ENCODE measurements at regions not wholly inside any gene's neighbourhood (a gene's known extent, or its start where the extent isn't known, plus 50 kb on each side); places are given as distances from the start of the nearest gene placed in this dataset.

DNA sequence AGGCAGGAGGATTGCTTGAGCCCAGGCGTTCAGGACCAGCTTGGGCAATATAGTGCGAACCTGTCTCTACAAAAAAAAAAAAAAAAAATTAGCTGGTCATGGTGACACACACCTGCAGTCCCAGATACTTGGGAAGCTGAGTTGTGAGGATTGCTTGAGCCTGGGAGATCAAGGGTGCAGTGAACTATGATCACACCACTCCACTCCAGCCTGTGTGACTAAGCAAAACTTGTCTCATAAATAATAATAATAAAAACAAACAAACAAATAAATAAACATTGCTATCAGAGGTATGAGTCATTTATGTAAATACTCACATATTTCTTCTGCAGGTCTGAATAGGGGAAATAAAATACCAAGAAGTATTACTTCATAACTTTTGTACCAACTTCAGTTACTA lies 1372.7 kb upstream of the AGA start:
- H3K4me3 ChIP-seq (ENCODE audit: low read length) = no peak overlapping the region
- H3K9me3 ChIP-seq (replicated peaks; ENCODE audit: low read length) = peaks cover 4% of the 10 kb centered on the region
- no peak overlapping the region for H3K4me2 ChIP-seq (ENCODE audit: low read length)
- H3K27me3 ChIP-seq (ENCODE audit: control insufficient read depth, insufficient read depth, low read length) = no peaks in the 10 kb centered on the region
- no peaks in the 10 kb centered on the region for H3K36me3 ChIP-seq (ENCODE audit: insufficient read depth, low read length)
- no peaks in the 10 kb centered on the region for H3K4me1 ChIP-seq (ENCODE audit: control insufficient read depth, insufficient read depth, low read length)
- H3K9ac ChIP-seq (ENCODE audit: low read depth, low read length) = no peak overlapping the region

DNA sequence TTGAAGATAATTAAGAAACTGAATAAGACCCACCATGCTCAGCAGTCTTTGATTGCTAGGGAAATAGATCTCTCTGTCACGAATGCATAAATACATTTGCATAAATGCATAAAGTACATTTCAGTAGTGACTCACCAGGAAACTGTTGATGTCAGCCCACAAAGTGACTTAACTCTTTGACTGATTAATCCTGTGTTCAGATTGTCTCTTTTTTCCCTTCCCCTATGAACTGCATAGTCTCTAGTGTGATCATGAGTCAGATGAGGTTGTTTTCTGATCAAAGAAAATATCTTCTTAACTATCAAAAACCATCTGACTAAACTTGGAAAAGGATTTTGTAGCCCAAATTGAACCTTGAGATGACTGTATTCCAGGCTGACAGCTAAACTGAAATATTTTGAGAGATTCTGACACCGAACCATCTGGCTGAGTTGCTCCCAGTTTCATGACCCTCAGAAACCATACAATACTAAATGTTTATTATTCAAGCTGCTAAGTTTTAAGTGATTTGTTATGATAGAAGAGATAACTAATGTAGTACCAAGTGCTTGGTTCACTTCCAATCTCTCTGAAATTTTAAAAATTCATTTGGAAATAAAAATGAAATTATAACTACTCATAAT lies 1381.5 kb upstream of the AGA start:
- Histone ChIP-seq H3K4me2 (ENCODE audit: low read length) (no peak overlapping the region), H3K4me3 (ENCODE audit: low read length) (no peak overlapping the region), H3K27me3 (ENCODE audit: control insufficient read depth, insufficient read depth, low read length) (no peaks in the 10 kb centered on the region), H3K36me3 (ENCODE audit: insufficient read depth, low read length) (no peaks in the 10 kb centered on the region), H3K9ac (ENCODE audit: low read depth, low read length) (no peak overlapping the region), H3K4me1 (ENCODE audit: control insufficient read depth, insufficient read depth, low read length) (no peaks in the 10 kb centered on the region), H3K9me3 (replicated peaks; ENCODE audit: low read length) (peaks cover 7% of the 10 kb centered on the region)

DNA sequence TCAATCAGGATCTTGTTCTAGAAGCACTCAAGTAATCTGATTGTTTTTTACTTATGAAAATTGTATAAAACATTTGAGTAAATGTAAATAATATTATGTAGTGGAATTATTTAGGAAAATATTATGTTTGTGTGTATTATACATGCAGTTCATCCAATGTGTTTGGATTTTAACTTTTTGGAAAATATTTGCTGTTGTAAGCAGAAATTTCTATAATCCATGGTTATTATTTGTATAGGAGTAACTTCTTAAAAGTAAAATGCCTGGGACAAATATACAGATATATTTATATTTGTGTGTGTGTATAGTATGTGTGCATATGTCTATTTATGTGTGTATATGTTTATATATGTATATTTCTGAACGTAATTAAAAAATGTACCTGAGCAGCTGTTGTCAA lies 1394.6 kb upstream of the AGA start:
- Histone ChIP-seq H3K36me3 (ENCODE audit: insufficient read depth, low read length) (no peaks in the 10 kb centered on the region), H3K4me3 (ENCODE audit: low read length) (no peak overlapping the region), H3K9me3 (replicated peaks; ENCODE audit: low read length) (no peaks in the 10 kb centered on the region), H3K4me1 (ENCODE audit: control insufficient read depth, insufficient read depth, low read length) (no peaks in the 10 kb centered on the region), H3K4me2 (ENCODE audit: low read length) (no peak overlapping the region), H3K27me3 (ENCODE audit: control insufficient read depth, insufficient read depth, low read length) (no peaks in the 10 kb centered on the region), H3K9ac (ENCODE audit: low read depth, low read length) (no peak overlapping the region)

DNA sequence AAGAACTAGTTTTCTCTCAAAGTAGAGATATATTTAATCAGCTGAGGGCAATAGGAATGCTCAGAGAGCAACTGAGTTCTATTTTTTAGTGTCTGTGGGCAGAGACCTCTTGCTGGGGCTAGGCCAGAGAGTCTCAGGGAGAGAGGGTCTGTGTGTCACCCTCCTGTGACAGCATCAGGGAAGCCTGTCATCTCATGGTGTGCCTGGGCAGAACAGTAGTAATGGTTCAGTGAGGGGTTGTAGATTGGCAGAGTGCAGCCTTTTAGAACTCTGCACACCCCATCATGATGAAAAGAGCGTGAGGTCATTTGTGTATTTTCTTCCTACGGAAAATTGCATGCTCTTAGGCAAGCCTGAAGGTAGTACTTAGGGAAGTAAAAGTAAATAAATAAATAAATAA lies 1396.5 kb upstream of the AGA start:
- Histone ChIP-seq H3K4me2 (ENCODE audit: low read length) (no peak overlapping the region), H3K4me1 (ENCODE audit: control insufficient read depth, insufficient read depth, low read length) (no peaks in the 10 kb centered on the region), H3K36me3 (ENCODE audit: insufficient read depth, low read length) (no peaks in the 10 kb centered on the region), H3K4me3 (ENCODE audit: low read length) (no peak overlapping the region), H3K9me3 (replicated peaks; ENCODE audit: low read length) (peaks cover under 1% of the 10 kb centered on the region), H3K9ac (ENCODE audit: low read depth, low read length) (no peak overlapping the region), H3K27me3 (ENCODE audit: control insufficient read depth, insufficient read depth, low read length) (no peaks in the 10 kb centered on the region)

DNA sequence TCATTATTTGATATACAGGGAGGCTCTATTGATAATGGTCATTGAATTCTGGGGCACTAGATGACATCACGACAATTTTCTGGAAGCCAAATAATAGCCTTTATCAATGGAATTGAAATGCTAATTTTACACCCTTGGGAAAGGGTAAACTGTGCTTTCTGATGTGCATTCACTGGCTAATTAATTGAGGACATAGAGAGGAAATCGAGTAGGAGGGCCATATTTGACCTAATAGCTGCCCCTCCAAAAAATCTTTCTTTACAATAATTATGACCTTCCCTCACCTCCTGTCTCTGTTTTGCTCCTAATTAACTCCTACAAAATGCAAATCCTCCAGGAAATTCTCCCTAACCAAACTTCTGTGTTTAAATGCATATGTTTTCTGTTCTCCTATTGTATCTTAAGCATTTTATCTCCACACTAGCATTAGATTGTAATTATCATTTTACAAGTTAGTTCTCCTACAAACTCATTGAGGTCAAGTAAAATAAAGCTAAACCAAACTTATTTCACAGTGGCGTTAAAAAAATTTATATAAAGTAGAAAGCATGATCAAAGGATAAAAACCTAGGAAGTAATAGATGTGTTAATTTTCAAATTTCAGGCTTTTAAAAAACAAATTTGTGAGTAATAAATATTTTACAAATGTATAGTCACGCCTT lies 1414.0 kb upstream of the AGA start:
- Histone ChIP-seq H3K4me3 (ENCODE audit: low read length) (no peak overlapping the region), H3K4me2 (ENCODE audit: low read length) (no peak overlapping the region), H3K4me1 (ENCODE audit: control insufficient read depth, insufficient read depth, low read length) (no peaks in the 10 kb centered on the region), H3K27me3 (ENCODE audit: control insufficient read depth, insufficient read depth, low read length) (no peaks in the 10 kb centered on the region), H3K36me3 (ENCODE audit: insufficient read depth, low read length) (no peaks in the 10 kb centered on the region), H3K9me3 (replicated peaks; ENCODE audit: low read length) (no peaks in the 10 kb centered on the region), H3K9ac (ENCODE audit: low read depth, low read length) (no peak overlapping the region)

DNA sequence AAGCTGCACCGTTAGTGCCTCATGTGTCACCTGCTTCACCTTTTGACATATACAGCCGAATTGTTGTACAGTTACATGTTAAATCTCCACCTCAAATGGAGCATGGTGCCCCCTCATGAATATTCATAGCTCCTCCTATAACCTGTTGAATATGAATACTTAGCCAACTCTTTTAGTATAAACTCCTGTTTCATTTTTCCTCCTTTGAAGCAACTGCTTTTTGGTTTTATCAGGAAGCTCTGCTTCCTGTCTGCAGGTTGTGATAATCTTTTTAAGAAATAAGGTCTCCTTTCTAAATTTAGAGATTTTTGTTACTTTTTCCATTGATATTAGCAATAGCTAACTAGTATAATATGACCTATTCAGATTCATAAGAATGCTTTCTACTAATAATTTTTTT lies 1429.2 kb upstream of the AGA start:
- H3K9me3 ChIP-seq (replicated peaks; ENCODE audit: low read length) = no peaks in the 10 kb centered on the region
- H3K36me3 ChIP-seq (ENCODE audit: insufficient read depth, low read length) = no peaks in the 10 kb centered on the region
- no peaks in the 10 kb centered on the region for H3K4me1 ChIP-seq (ENCODE audit: control insufficient read depth, insufficient read depth, low read length)
- H3K4me3 ChIP-seq (ENCODE audit: low read length) = no peak overlapping the region
- no peak overlapping the region for H3K9ac ChIP-seq (ENCODE audit: low read depth, low read length)
- no peaks in the 10 kb centered on the region for H3K27me3 ChIP-seq (ENCODE audit: control insufficient read depth, insufficient read depth, low read length)
- no peak overlapping the region for H3K4me2 ChIP-seq (ENCODE audit: low read length)

DNA sequence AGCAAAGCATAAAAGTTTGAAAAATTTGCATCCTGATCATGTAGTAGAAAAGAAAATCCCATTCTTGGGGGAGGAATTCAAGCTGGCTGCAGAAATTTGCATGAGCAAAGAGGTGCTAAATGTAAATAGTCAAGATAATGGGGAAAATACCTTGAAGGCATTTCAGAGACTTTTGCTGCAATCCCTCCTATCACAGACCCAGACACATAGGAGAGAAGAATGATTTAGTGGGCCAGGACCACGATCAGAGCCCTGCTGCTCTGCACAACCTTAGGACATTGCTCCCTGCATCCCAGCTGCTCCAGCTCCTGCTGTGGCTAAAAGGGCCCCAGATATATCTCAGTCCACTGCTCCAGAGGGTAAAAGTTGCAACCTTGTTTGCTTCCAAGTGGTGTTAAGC lies 1439.7 kb upstream of the AGA start:
- H3K27me3 ChIP-seq (ENCODE audit: control insufficient read depth, insufficient read depth, low read length) = no peaks in the 10 kb centered on the region
- no peaks in the 10 kb centered on the region for H3K4me1 ChIP-seq (ENCODE audit: control insufficient read depth, insufficient read depth, low read length)
- H3K9ac ChIP-seq (ENCODE audit: low read depth, low read length) = no peak overlapping the region
- no peak overlapping the region for H3K4me3 ChIP-seq (ENCODE audit: low read length)
- no peaks in the 10 kb centered on the region for H3K36me3 ChIP-seq (ENCODE audit: insufficient read depth, low read length)
- no peaks in the 10 kb centered on the region for H3K9me3 ChIP-seq (replicated peaks; ENCODE audit: low read length)
- no peak overlapping the region for H3K4me2 ChIP-seq (ENCODE audit: low read length)

DNA sequence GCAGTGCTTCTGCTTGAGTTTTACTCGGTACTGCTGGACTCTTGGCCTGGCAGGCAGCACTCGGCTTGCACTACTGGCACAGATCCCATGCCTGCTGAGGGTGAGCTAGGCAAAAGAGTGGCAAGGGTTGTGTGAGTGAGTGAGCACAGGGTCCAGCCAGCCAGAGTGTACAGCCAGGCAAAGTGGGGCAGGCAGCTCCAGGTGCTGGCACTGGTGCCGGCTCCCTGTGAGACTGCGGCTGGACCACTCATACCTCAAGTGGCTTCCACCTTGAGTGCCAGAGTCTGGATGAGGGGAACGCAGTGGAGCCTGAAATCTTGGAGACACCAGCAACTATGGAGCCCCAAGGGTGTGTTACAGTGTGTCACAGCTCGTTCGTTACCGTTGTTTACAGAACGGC lies 1451.9 kb upstream of the AGA start:
- Histone ChIP-seq H3K4me3 (ENCODE audit: low read length) (no peak overlapping the region), H3K36me3 (ENCODE audit: insufficient read depth, low read length) (no peaks in the 10 kb centered on the region), H3K4me1 (ENCODE audit: control insufficient read depth, insufficient read depth, low read length) (no peaks in the 10 kb centered on the region), H3K9me3 (replicated peaks; ENCODE audit: low read length) (peaks cover 4% of the 10 kb centered on the region), H3K27me3 (ENCODE audit: control insufficient read depth, insufficient read depth, low read length) (no peaks in the 10 kb centered on the region), H3K9ac (ENCODE audit: low read depth, low read length) (no peak overlapping the region), H3K4me2 (ENCODE audit: low read length) (no peak overlapping the region)

DNA sequence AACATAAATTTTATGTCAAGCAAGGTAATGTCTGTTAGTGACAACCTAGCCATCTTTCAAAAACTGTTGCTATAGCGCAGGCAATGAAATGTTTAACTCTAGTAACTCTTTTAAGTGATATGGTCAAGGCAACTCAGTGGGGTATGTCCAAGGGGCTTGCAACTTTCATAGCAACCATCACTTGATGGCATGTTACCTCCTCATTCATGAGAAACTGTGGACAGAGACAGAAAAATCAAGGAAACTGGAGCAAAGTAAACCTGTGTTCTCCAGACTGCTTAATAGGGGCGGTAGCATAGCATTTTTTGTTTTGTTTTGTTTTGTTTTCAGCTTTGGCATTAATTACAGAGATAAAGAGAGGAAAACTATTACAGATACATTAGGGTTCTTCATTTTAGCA lies 1456.8 kb upstream of the AGA start:
- H3K36me3 ChIP-seq (ENCODE audit: insufficient read depth, low read length) = no peaks in the 10 kb centered on the region
- H3K4me2 ChIP-seq (ENCODE audit: low read length) = no peak overlapping the region
- no peaks in the 10 kb centered on the region for H3K27me3 ChIP-seq (ENCODE audit: control insufficient read depth, insufficient read depth, low read length)
- no peak overlapping the region for H3K4me3 ChIP-seq (ENCODE audit: low read length)
- H3K9ac ChIP-seq (ENCODE audit: low read depth, low read length) = no peak overlapping the region
- peaks cover 5% of the 10 kb centered on the region for H3K9me3 ChIP-seq (replicated peaks; ENCODE audit: low read length)
- no peaks in the 10 kb centered on the region for H3K4me1 ChIP-seq (ENCODE audit: control insufficient read depth, insufficient read depth, low read length)

DNA sequence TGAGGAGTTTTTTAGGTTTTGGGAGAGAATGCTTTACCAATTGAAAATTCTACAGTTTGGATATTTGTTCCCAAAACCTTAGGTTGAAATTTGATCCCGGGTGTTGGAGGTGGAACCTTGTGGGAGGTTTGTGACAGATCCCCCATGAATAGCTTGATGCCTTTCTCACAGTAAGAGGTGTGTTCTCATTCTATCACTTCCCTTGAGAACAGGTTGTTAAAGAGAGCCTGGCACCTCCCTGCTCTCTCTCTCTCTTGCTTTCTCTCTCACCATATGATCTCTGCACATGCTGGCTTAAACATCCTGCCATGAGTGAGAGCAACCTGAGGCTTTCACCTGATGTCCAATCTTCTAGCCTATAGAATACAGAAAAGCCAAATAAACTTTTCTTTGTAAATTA lies 1475.5 kb upstream of the AGA start:
- H3K27me3 ChIP-seq (ENCODE audit: control insufficient read depth, insufficient read depth, low read length) = no peaks in the 10 kb centered on the region
- H3K4me1 ChIP-seq (ENCODE audit: control insufficient read depth, insufficient read depth, low read length) = no peaks in the 10 kb centered on the region
- no peak overlapping the region for H3K4me3 ChIP-seq (ENCODE audit: low read length)
- H3K9ac ChIP-seq (ENCODE audit: low read depth, low read length) = no peak overlapping the region
- no peaks in the 10 kb centered on the region for H3K36me3 ChIP-seq (ENCODE audit: insufficient read depth, low read length)
- peaks cover 8% of the 10 kb centered on the region for H3K9me3 ChIP-seq (replicated peaks; ENCODE audit: low read length)
- no peak overlapping the region for H3K4me2 ChIP-seq (ENCODE audit: low read length)

DNA sequence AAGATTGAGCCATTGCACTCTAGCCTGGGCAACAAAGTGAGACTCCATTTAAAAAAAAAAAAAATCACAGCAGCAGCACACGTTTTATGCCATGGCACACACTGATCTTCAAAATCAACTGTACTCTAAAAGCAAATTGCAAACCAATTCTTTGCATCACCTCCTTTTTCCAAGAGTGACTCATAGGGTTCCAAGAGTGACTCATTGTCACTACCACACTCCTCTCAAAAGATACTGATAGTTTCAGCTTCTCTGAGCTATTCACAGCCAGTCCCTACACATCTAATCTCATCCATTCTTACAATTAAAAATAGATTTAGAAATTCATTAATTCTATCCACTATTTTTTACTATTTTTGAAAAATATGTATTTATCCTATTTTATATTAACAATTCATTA lies 1494.9 kb upstream of the AGA start:
- Histone ChIP-seq H3K4me2 (ENCODE audit: low read length) (no peak overlapping the region), H3K9me3 (replicated peaks; ENCODE audit: low read length) (no peaks in the 10 kb centered on the region), H3K4me1 (ENCODE audit: control insufficient read depth, insufficient read depth, low read length) (no peaks in the 10 kb centered on the region), H3K36me3 (ENCODE audit: insufficient read depth, low read length) (no peaks in the 10 kb centered on the region), H3K4me3 (ENCODE audit: low read length) (no peak overlapping the region), H3K27me3 (ENCODE audit: control insufficient read depth, insufficient read depth, low read length) (no peaks in the 10 kb centered on the region), H3K9ac (ENCODE audit: low read depth, low read length) (no peak overlapping the region)

DNA sequence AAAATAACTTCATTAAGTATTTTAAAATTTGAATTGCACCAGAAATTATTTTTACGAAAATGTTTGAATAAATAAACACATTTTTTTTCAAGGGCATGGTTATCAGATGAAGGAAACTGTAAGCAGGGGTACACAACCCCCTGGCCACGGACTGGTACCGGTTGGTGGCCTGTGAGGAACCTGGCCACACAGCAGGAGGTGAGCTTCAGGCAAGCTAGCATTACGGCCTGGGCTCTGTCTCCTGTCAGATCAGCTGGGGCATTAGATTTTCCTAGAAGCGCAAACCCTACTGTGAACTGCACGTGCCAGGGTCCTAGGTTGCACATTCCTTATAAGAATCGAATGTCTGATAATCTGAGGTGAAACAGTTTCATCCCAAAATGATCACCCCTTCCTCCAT lies 1499.7 kb upstream of the AGA start:
- Histone ChIP-seq H3K4me1 (ENCODE audit: control insufficient read depth, insufficient read depth, low read length) (no peaks in the 10 kb centered on the region), H3K4me3 (ENCODE audit: low read length) (no peak overlapping the region), H3K36me3 (ENCODE audit: insufficient read depth, low read length) (no peaks in the 10 kb centered on the region), H3K4me2 (ENCODE audit: low read length) (no peak overlapping the region), H3K27me3 (ENCODE audit: control insufficient read depth, insufficient read depth, low read length) (no peaks in the 10 kb centered on the region), H3K9ac (ENCODE audit: low read depth, low read length) (no peak overlapping the region), H3K9me3 (replicated peaks; ENCODE audit: low read length) (peaks cover 7% of the 10 kb centered on the region)
